Uterus (tissue), 3 donors: ENCODE measurements at regions not wholly inside any gene's neighbourhood (a gene's known extent, or its start where the extent isn't known, plus 50 kb on each side); places are given as distances from the start of the nearest gene placed in this dataset.

Experiments used
- DNase-seq, 2 donors: peaks; one replicate each; pipeline ENCODE4 v3.0.0-alpha.2; 2019 to 2020
- H3K27ac ChIP-seq, 2 donors: fragments of 200-600 bp; sonication (generic); 1 replicate in 1 of 2; 2 replicates in 1 of 2; pipeline ENCODE4 v1.5.1; 2016 to 2018
- H3K27me3 ChIP-seq, 2 donors: fragments of 200-600 bp; sonication (generic); one replicate each; pipeline ENCODE4 v1.5.1; 2018 to 2019; ENCODE audit warnings: control low read depth in 1 of 2
- H3K36me3 ChIP-seq, 2 donors: fragments of 200-600 bp; sonication (generic); one replicate each; pipeline ENCODE4 v1.5.1; 2019; ENCODE audit warnings: control low read depth in 1 of 2
- H3K4me1 ChIP-seq, 2 donors: fragments of 200-600 bp; sonication (generic); one replicate each; pipeline ENCODE4 v1.5.1; 2018 to 2019; ENCODE audit warnings: control low read depth in 1 of 2
- H3K4me3 ChIP-seq, 2 donors: fragments of 200-600 bp; sonication (generic); 1 replicate in 1 of 2; 2 replicates in 1 of 2; pipeline ENCODE4 v1.5.1; 2018 to 2019; ENCODE audit warnings: mild to moderate bottlenecking in 1 of 2
- H3K9me3 ChIP-seq, 2 donors: fragments of 200-600 bp; sonication (generic); one replicate each; pipeline ENCODE4 v1.5.1; 2019; ENCODE audit warnings: control low read depth in 1 of 2
- CTCF ChIP-seq, 4 experiments: fragments of 200-600 bp in 2 of 4; fragments of 450-650 bp in 2 of 4; sonication (generic) in 2 of 4; IDR thresholded peaks; one replicate each; pipeline ENCODE4 v1.5.1; 2016 to 2019; ENCODE audit warnings: antibody characterized with exemption in 4 of 4, mild to moderate bottlenecking in 2 of 4, moderate library complexity in 1 of 4
- POLR2A ChIP-seq, 2 donors: fragments of 450-650 bp; IDR thresholded peaks; one replicate each; pipeline ENCODE4 v1.6.1; 2016; ENCODE audit warnings: antibody characterized with exemption in 2 of 2, mild to moderate bottlenecking in 1 of 2, moderate library complexity in 1 of 2
- intact Hi-C: fragments of 100-400 bp; cut with DNase I; formaldehyde crosslinking; loops from one replicate; pipeline ENCODE4 v1.15.1; 2023; ENCODE audit warnings: low total_unique reads
- donor health status: DM: yes; HTN: yes; CAD: no.

- TF ChIP-seq POLR2A (IDR thresholded peaks at IDR 0.05) (no peak), CTCF (IDR thresholded peaks at IDR 0.05) (no peak)
- H3K4me3 ChIP-seq = no peak overlapping the region
- intact Hi-C loops = no loop called here
Measured at GRCh38 chr1:88191917-88192316, 492.2 kb upstream of the PKN2 start.

GRCh38 chr1:88194542-88194941 lies 489.5 kb upstream of the PKN2 start:
- intact Hi-C loops = no loop called here
- TF ChIP-seq CTCF (IDR thresholded peaks at IDR 0.05) (no peak), POLR2A (IDR thresholded peaks at IDR 0.05) (no peak)
- H3K4me3 ChIP-seq = no peak overlapping the region

More at GRCh38 chr1:88191917-88192316, 492.2 kb upstream of the PKN2 start:
- Histone ChIP-seq H3K27me3 (no peaks in the 10 kb centered on the region), H3K36me3 (no peaks in the 10 kb centered on the region), H3K27ac (no peak overlapping the region), H3K9me3 (no peaks in the 10 kb centered on the region), H3K4me1 (no peaks in the 10 kb centered on the region)
- DNase-seq = no peak

GRCh38 chr1:88200545-88200944 lies 483.5 kb upstream of the PKN2 start:
- H3K4me1 ChIP-seq = no peaks in the 10 kb centered on the region
- no peak overlapping the region for H3K4me3 ChIP-seq
- H3K27me3 ChIP-seq = no peaks in the 10 kb centered on the region
- no peaks in the 10 kb centered on the region for H3K36me3 ChIP-seq
- H3K27ac ChIP-seq = no peak overlapping the region
- no peak for DNase-seq
- intact Hi-C loops = no loop called here
- TF ChIP-seq CTCF (IDR thresholded peaks at IDR 0.05) = no peak
- H3K9me3 ChIP-seq = no peaks in the 10 kb centered on the region

More at GRCh38 chr1:88194542-88194941, 489.5 kb upstream of the PKN2 start:
- DNase-seq = no peak
- no peak overlapping the region for H3K27ac ChIP-seq
- no peaks in the 10 kb centered on the region for H3K36me3 ChIP-seq
- no peaks in the 10 kb centered on the region for H3K27me3 ChIP-seq
- H3K9me3 ChIP-seq = no peaks in the 10 kb centered on the region
- no peaks in the 10 kb centered on the region for H3K4me1 ChIP-seq

GRCh38 chr1:88204111-88204510 lies 480.0 kb upstream of the PKN2 start:
- no peaks in the 10 kb centered on the region for H3K9me3 ChIP-seq
- intact Hi-C loops = no loop called here
- no peaks in the 10 kb centered on the region for H3K36me3 ChIP-seq
- no peak for DNase-seq
- H3K4me3 ChIP-seq = no peak overlapping the region
- no peaks in the 10 kb centered on the region for H3K27me3 ChIP-seq
- no peak for TF ChIP-seq POLR2A (IDR thresholded peaks at IDR 0.05)
- no peaks in the 10 kb centered on the region for H3K4me1 ChIP-seq
- no peak overlapping the region for H3K27ac ChIP-seq

GRCh38 chr1:88204612-88205167 lies 479.4 kb upstream of the PKN2 start:
- no peak overlapping the region for H3K27ac ChIP-seq
- TF ChIP-seq POLR2A (IDR thresholded peaks at IDR 0.05) (no peak), CTCF (IDR thresholded peaks at IDR 0.05) (no peak)
- no peaks in the 10 kb centered on the region for H3K36me3 ChIP-seq
- intact Hi-C loops = no loop called here
- H3K4me3 ChIP-seq = no peak overlapping the region
- H3K9me3 ChIP-seq = no peaks in the 10 kb centered on the region
- no peaks in the 10 kb centered on the region for H3K4me1 ChIP-seq
- DNase-seq = no peak
- H3K27me3 ChIP-seq = no peaks in the 10 kb centered on the region

- Histone ChIP-seq H3K4me3 (no peak overlapping the region), H3K27ac (no peak overlapping the region), H3K36me3 (no peaks in the 10 kb centered on the region), H3K9me3 (no peaks in the 10 kb centered on the region), H3K4me1 (no peaks in the 10 kb centered on the region), H3K27me3 (no peaks in the 10 kb centered on the region)
- no peak for DNase-seq
- intact Hi-C loops = no loop called here
- TF ChIP-seq POLR2A (IDR thresholded peaks at IDR 0.05) = no peak
- TF ChIP-seq CTCF (IDR thresholded peaks at IDR 0.05) = no peak
Measured at GRCh38 chr1:88208389-88208788, 475.7 kb upstream of the PKN2 start.
